ENCODE measurements at regions not wholly inside any gene's neighbourhood (a gene's known extent, or its start where the extent isn't known, plus 50 kb on each side); places are given as distances from the start of the nearest gene placed in this dataset.

DNA sequence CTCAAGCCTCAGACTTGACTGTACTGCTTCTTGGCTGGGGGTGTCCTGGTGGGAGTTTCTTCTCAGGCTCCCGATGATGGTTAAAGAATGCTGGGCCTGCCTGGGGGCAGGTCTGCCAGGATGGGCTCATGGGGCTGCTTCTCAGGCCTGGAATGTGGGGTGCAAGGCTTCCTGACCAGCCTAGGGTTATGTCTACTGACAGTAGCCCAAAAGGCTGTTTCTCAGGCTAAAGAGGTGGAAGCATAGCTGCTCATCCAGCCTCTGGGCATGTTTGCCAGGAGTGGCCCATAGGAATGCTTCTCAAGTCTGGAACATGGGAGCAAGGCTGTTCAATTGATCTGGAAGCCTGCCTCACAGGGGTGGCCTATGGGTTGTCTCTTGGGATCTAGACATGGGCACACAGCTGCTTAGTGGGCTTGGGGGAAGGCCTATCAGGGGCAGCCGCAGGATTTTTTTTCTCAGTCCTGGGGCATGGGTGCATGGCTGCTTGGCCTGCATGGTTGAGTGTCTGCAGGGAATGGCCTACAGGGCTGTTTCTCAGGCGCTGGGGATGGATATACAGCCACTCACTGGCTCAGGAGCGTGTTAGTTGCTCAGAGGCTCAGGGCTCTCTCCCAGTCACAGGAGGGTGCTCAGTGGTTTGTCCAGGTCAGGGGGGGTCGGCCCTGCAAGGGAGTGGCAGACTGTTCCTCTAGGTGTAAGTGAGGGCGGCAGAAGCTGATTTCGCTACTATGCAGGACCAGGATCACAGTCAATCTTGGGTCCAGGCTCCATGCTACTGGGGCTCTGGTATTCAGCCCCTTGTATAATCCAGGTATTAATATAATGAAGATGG, 617.3 kb upstream of the REG3G start:
- TF ChIP-seq POLR2A (IDR thresholded peaks at IDR 0.05) = no peak
- TF ChIP-seq, protein P1, sequence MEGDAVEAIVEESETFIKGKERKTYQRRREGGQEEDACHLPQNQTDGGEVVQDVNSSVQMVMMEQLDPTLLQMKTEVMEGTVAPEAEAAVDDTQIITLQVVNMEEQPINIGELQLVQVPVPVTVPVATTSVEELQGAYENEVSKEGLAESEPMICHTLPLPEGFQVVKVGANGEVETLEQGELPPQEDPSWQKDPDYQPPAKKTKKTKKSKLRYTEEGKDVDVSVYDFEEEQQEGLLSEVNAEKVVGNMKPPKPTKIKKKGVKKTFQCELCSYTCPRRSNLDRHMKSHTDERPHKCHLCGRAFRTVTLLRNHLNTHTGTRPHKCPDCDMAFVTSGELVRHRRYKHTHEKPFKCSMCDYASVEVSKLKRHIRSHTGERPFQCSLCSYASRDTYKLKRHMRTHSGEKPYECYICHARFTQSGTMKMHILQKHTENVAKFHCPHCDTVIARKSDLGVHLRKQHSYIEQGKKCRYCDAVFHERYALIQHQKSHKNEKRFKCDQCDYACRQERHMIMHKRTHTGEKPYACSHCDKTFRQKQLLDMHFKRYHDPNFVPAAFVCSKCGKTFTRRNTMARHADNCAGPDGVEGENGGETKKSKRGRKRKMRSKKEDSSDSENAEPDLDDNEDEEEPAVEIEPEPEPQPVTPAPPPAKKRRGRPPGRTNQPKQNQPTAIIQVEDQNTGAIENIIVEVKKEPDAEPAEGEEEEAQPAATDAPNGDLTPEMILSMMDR (IDR thresholded peaks at IDR 0.05) = no peak

Measured in testis (tissue), 2 donors.